ENCODE measurements at regions not wholly inside any gene's neighbourhood (a gene's known extent, or its start where the extent isn't known, plus 50 kb on each side); places are given as distances from the start of the nearest gene placed in this dataset.

GRCh38 chr15:79540551-79540950, 108.4 kb downstream of the MINAR1 start:
- TF ChIP-seq, protein P1, sequence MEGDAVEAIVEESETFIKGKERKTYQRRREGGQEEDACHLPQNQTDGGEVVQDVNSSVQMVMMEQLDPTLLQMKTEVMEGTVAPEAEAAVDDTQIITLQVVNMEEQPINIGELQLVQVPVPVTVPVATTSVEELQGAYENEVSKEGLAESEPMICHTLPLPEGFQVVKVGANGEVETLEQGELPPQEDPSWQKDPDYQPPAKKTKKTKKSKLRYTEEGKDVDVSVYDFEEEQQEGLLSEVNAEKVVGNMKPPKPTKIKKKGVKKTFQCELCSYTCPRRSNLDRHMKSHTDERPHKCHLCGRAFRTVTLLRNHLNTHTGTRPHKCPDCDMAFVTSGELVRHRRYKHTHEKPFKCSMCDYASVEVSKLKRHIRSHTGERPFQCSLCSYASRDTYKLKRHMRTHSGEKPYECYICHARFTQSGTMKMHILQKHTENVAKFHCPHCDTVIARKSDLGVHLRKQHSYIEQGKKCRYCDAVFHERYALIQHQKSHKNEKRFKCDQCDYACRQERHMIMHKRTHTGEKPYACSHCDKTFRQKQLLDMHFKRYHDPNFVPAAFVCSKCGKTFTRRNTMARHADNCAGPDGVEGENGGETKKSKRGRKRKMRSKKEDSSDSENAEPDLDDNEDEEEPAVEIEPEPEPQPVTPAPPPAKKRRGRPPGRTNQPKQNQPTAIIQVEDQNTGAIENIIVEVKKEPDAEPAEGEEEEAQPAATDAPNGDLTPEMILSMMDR (IDR thresholded peaks at IDR 0.05), result no peak
- no peak for TF ChIP-seq POLR2A (IDR thresholded peaks at IDR 0.05)
- no peak for TF ChIP-seq POLR2AphosphoS5 (IDR thresholded peaks at IDR 0.05)
